SK-N-SH treated with all-trans-retinoic acid at 6 μM for 48 hours (cell line): ENCODE measurements at regions not wholly inside any gene's neighbourhood (a gene's known extent, or its start where the extent isn't known, plus 50 kb on each side); places are given as distances from the start of the nearest gene placed in this dataset.

Source experiments
- CSDC2 ChIP-seq: fragments of 250-450 bp; sonication (Bioruptor Pico); IDR thresholded peaks from 2 replicates; pipeline ENCODE4 v1.5.0; 2020; ENCODE audit warnings: mild to moderate bottlenecking, moderate library complexity
- OSR1 ChIP-seq: fragments of 250-450 bp; sonication (Bioruptor Pico); IDR thresholded peaks from 2 replicates; pipeline ENCODE4 v1.8.0; 2022; ENCODE audit warnings: moderate library complexity, mild to moderate bottlenecking, inconsistent platforms
- ZFP30 ChIP-seq: fragments of 450-650 bp; formaldehyde crosslinking; IDR thresholded peaks from 2 replicates; pipeline ENCODE4 v1.5.0; 2022; ENCODE audit warnings: mild to moderate bottlenecking, moderate library complexity

GRCh38 chr19:30092721-30093569, 150.9 kb downstream of the URI1 start:
- no peak for TF ChIP-seq CSDC2 (CRISPR knock-in tag)
- no peak for TF ChIP-seq OSR1 (CRISPR knock-in tag)
- no peak for TF ChIP-seq ZFP30 (CRISPR knock-in tag)
